ENCODE measurements at regions not wholly inside any gene's neighbourhood (a gene's known extent, or its start where the extent isn't known, plus 50 kb on each side); places are given as distances from the start of the nearest gene placed in this dataset.

DNA sequence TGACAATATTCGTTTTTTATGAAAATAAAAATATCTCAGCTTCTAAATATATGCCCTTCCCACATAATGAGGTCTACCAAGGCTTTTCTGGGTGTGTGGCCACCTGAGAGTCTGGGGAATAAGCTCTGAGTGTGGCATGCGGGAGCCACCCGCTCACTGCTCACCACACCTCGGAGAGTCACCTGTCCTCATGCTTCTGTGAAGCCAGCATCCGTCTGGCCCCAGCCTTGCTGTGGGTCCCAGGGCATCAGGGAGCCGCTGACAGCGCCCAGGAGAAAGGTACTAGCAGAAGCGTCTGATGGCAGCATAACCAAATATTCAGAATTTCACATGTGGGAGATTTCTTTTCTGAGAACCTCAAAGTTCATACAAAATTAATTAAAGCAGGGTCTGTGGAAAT, 133.2 kb upstream of the IRX4 start:
- TF ChIP-seq, protein P1, sequence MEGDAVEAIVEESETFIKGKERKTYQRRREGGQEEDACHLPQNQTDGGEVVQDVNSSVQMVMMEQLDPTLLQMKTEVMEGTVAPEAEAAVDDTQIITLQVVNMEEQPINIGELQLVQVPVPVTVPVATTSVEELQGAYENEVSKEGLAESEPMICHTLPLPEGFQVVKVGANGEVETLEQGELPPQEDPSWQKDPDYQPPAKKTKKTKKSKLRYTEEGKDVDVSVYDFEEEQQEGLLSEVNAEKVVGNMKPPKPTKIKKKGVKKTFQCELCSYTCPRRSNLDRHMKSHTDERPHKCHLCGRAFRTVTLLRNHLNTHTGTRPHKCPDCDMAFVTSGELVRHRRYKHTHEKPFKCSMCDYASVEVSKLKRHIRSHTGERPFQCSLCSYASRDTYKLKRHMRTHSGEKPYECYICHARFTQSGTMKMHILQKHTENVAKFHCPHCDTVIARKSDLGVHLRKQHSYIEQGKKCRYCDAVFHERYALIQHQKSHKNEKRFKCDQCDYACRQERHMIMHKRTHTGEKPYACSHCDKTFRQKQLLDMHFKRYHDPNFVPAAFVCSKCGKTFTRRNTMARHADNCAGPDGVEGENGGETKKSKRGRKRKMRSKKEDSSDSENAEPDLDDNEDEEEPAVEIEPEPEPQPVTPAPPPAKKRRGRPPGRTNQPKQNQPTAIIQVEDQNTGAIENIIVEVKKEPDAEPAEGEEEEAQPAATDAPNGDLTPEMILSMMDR (IDR thresholded peaks at IDR 0.05; ENCODE audit: low read length), result no peak
- TF ChIP-seq EZH2 (optimal IDR thresholded peaks at IDR 0.05; ENCODE audit: low read depth, low read length), result no peak
